Brain microvascular endothelial cell (primary cell): ENCODE measurements at regions not wholly inside any gene's neighbourhood (a gene's known extent, or its start where the extent isn't known, plus 50 kb on each side); places are given as distances from the start of the nearest gene placed in this dataset.

ENCODE experiments used
- DNase-seq: peaks from one replicate; pipeline ENCODE4 v3.0.0-alpha.2; 2020
- H3K27ac ChIP-seq: fragments of 250-450 bp; sonication (Bioruptor Pico); 2 replicates; pipeline ENCODE4 v1.5.1; 2020; ENCODE audit warnings: mild to moderate bottlenecking, moderate library complexity
- H3K27me3 ChIP-seq: fragments of 250-450 bp; sonication (Bioruptor Pico); replicated peaks from 2 replicates; pipeline ENCODE4 v1.5.1; 2020; ENCODE audit warnings: mild to moderate bottlenecking
- H3K36me3 ChIP-seq: fragments of 250-450 bp; sonication (Bioruptor Pico); replicated peaks from 2 replicates; pipeline ENCODE4 v1.5.1; 2020; ENCODE audit warnings: mild to moderate bottlenecking
- H3K4me3 ChIP-seq: 2 replicates; pipeline ENCODE4 v1.5.1; 2011; ENCODE audit warnings: low read depth, mild to moderate bottlenecking, control low read depth, low read length, moderate library complexity
- CTCF ChIP-seq: IDR thresholded peaks from 2 replicates; pipeline ENCODE4 v1.5.1; 2011; ENCODE audit warnings: low read depth, mild to moderate bottlenecking, moderate library complexity, low read length, control low read depth, inconsistent platforms; ENCODE audit errors: missing control alignments
- in situ Hi-C: cut with HindIII; loops from 2 replicates; pipeline ENCODE4 v1.10.0; 2017; ENCODE audit warnings: low sequenced_read_pairs, low pct_ligation_motif_present

- Histone ChIP-seq H3K4me3 (no peak overlapping the region), H3K36me3 (no peaks in the 10 kb centered on the region), H3K27me3 (no peaks in the 10 kb centered on the region), H3K27ac (no peak overlapping the region)
- no peak for DNase-seq
- no peak for TF ChIP-seq CTCF
- in situ Hi-C loops, result no loop called here
Observed at GRCh38 chr10:9603972-9604371, 1413.7 kb upstream of the CELF2 start.

GRCh38 chr10:9605231-9605630 is 1412.4 kb upstream of the CELF2 start:
- no peak for DNase-seq
- no peak overlapping the region for H3K4me3 ChIP-seq
- no peak overlapping the region for H3K27ac ChIP-seq
- in situ Hi-C loops, result no loop called here
- H3K27me3 ChIP-seq, result no peaks in the 10 kb centered on the region
- H3K36me3 ChIP-seq, result no peaks in the 10 kb centered on the region
- no peak for TF ChIP-seq CTCF

GRCh38 chr10:9608602-9609001 is 1409.1 kb upstream of the CELF2 start:
- Histone ChIP-seq H3K27ac (no peak overlapping the region), H3K4me3 (no peak overlapping the region), H3K36me3 (no peaks in the 10 kb centered on the region), H3K27me3 (no peaks in the 10 kb centered on the region)
- in situ Hi-C loops, result no loop called here
- peak; percentile 27 for TF ChIP-seq CTCF
- no peak for DNase-seq

- H3K36me3 ChIP-seq, result no peaks in the 10 kb centered on the region
- no peak overlapping the region for H3K27ac ChIP-seq
- no peaks in the 10 kb centered on the region for H3K27me3 ChIP-seq
- in situ Hi-C loops, result no loop called here
- DNase-seq, result no peak
- no peak overlapping the region for H3K4me3 ChIP-seq
- no peak for TF ChIP-seq CTCF
Observed at GRCh38 chr10:9613338-9614075, 1404.2 kb upstream of the CELF2 start.

GRCh38 chr10:9615189-9615588 is 1402.5 kb upstream of the CELF2 start:
- H3K4me3 ChIP-seq, result no peak overlapping the region
- no peaks in the 10 kb centered on the region for H3K27me3 ChIP-seq
- no peak for DNase-seq
- no peak for TF ChIP-seq CTCF
- no peaks in the 10 kb centered on the region for H3K36me3 ChIP-seq
- in situ Hi-C loops, result no loop called here
- no peak overlapping the region for H3K27ac ChIP-seq

- DNase-seq, result no peak
- no peaks in the 10 kb centered on the region for H3K27me3 ChIP-seq
- in situ Hi-C loops, result no loop called here
- no peak overlapping the region for H3K27ac ChIP-seq
- H3K36me3 ChIP-seq, result no peaks in the 10 kb centered on the region
- TF ChIP-seq CTCF, result no peak
- no peak overlapping the region for H3K4me3 ChIP-seq
Observed at GRCh38 chr10:9621216-9621615, 1396.5 kb upstream of the CELF2 start.
